Testis (tissue), 2 donors: ENCODE measurements at regions not wholly inside any gene's neighbourhood (a gene's known extent, or its start where the extent isn't known, plus 50 kb on each side); places are given as distances from the start of the nearest gene placed in this dataset.

Experiments used
- CTCF ChIP-seq, 3 experiments: fragments of 450-650 bp in 2 of 3; fragments of 200-600 bp in 1 of 3; sonication (generic) in 1 of 3; IDR thresholded peaks; one replicate each; pipeline ENCODE4 v1.5.1; 2016 to 2019; ENCODE audit warnings: antibody characterized with exemption in 3 of 3, mild to moderate bottlenecking in 2 of 3, moderate library complexity in 1 of 3
- POLR2A ChIP-seq: fragments of 450-650 bp; IDR thresholded peaks from one replicate; pipeline ENCODE4 v1.6.1; 2017; ENCODE audit warnings: antibody characterized with exemption, mild to moderate bottlenecking, moderate library complexity

GRCh38 chr12:92369056-92369455 lies 223.4 kb upstream of the BTG1 start:
- TF ChIP-seq CTCF (IDR thresholded peaks at IDR 0.05) = no peak
- TF ChIP-seq POLR2A = no peak
